ENCODE measurements at regions not wholly inside any gene's neighbourhood (a gene's known extent, or its start where the extent isn't known, plus 50 kb on each side); places are given as distances from the start of the nearest gene placed in this dataset.

- no peak for TF ChIP-seq JUNB (IDR thresholded peaks at IDR 0.05; ENCODE audit: unreplicated experiment)
- no peak for TF ChIP-seq NANOG (IDR thresholded peaks at IDR 0.05; ENCODE audit: borderline replicate concordance)
- no peak for TF ChIP-seq CREB1 (CRISPR knock-in tag; IDR thresholded peaks at IDR 0.05; ENCODE audit: low read depth)
- no peak for TF ChIP-seq CTCF (conservative IDR thresholded peaks at IDR 0.05; ENCODE audit: low read depth in 2 of 2)
Measured at GRCh38 chr14:104518659-104519350, 60.8 kb upstream of the C14orf180 start (continued).

GRCh38 chr14:104519721-104520120 is 59.8 kb upstream of the C14orf180 start:
- peaks cover 6% of the 10 kb centered on the region for H3K36me3 Mint-ChIP-seq (ENCODE audit: low read depth)
- no peak overlapping the region for H2AFZ ChIP-seq
- no peak for TF ChIP-seq REST (IDR thresholded peaks at IDR 0.05; ENCODE audit: unreplicated experiment)
- TF ChIP-seq JUNB (IDR thresholded peaks at IDR 0.05; ENCODE audit: unreplicated experiment): no peak
- TF ChIP-seq NANOG (IDR thresholded peaks at IDR 0.05; ENCODE audit: borderline replicate concordance): no peak
- no peak for TF ChIP-seq EZH2 (IDR thresholded peaks at IDR 0.05; ENCODE audit: low read depth, unreplicated experiment)
- TF ChIP-seq ZNF462 (CRISPR knock-in tag; IDR thresholded peaks at IDR 0.05): no peak
- TF ChIP-seq POLR2AphosphoS5 (IDR thresholded peaks at IDR 0.05; ENCODE audit: low read depth): no peak
- no peak for TF ChIP-seq CREB1 (CRISPR knock-in tag; IDR thresholded peaks at IDR 0.05; ENCODE audit: low read depth)
- no peak for TF ChIP-seq ZNF114 (CRISPR knock-in tag; IDR thresholded peaks at IDR 0.05)
- TF ChIP-seq ZNF331 (CRISPR knock-in tag; IDR thresholded peaks at IDR 0.05; ENCODE audit: low read depth): no peak
- TF ChIP-seq ETS1 (IDR thresholded peaks at IDR 0.05): no peak

More at GRCh38 chr14:104519721-104520120, 59.8 kb upstream of the C14orf180 start:
- Histone ChIP-seq H3K9me2 (ENCODE audit: insufficient read depth) (no peaks in the 10 kb centered on the region), H3K4me1 (ENCODE audit: insufficient read depth) (no peaks in the 10 kb centered on the region), H3K4me2 (no peak overlapping the region), H3K79me2 (replicated peaks; ENCODE audit: insufficient read depth) (no peaks in the 10 kb centered on the region), H3K27ac (ENCODE audit: low read depth) (no peak overlapping the region), H3K36me3 (ENCODE audit: insufficient read depth) (no peaks in the 10 kb centered on the region), H3F3A (replicated peaks; ENCODE audit: low read depth) (no peaks in the 10 kb centered on the region), H4K20me1 (replicated peaks; ENCODE audit: insufficient read depth) (no peaks in the 10 kb centered on the region), H3K27me3 (ENCODE audit: insufficient read depth) (no peaks in the 10 kb centered on the region), H3K4me3 (no peak overlapping the region)
- Mint-ChIP-seq H3K9me3 (peaks cover 38% of the 10 kb centered on the region), H3K4me1 (no peaks in the 10 kb centered on the region), H3K27ac (no peak overlapping the region), H3K27me3 (ENCODE audit: insufficient read depth, low read depth, poor library complexity) (peaks cover 4% of the 10 kb centered on the region), H3K4me3 (no peak overlapping the region)
- ATAC-seq: no peak
- no peak for DNase-seq (ENCODE audit: low spot score)

Measured in GM23338 (cell line).